ENCODE measurements at regions not wholly inside any gene's neighbourhood (a gene's known extent, or its start where the extent isn't known, plus 50 kb on each side); places are given as distances from the start of the nearest gene placed in this dataset.

DNA sequence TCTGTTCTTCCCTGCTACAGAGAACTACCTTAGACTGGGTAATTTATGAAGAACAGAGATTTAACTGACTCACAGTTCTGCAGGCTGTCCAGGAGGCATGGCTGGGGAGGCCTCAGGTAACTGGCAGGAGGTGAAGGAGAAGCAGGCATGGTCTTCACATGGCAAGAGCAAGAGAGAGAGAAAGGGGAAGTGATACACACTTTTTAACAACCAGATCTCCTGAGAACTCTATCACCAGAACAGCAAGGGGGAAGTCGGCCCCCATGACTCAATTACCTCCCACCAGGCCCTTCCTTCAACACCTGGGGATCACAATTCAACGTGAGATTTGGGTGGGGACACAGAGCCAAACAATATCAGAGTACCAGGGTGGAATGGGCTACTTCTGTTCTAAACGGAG is 766.8 kb downstream of the TLE1 start (continued):
- TF ChIP-seq, protein P1, sequence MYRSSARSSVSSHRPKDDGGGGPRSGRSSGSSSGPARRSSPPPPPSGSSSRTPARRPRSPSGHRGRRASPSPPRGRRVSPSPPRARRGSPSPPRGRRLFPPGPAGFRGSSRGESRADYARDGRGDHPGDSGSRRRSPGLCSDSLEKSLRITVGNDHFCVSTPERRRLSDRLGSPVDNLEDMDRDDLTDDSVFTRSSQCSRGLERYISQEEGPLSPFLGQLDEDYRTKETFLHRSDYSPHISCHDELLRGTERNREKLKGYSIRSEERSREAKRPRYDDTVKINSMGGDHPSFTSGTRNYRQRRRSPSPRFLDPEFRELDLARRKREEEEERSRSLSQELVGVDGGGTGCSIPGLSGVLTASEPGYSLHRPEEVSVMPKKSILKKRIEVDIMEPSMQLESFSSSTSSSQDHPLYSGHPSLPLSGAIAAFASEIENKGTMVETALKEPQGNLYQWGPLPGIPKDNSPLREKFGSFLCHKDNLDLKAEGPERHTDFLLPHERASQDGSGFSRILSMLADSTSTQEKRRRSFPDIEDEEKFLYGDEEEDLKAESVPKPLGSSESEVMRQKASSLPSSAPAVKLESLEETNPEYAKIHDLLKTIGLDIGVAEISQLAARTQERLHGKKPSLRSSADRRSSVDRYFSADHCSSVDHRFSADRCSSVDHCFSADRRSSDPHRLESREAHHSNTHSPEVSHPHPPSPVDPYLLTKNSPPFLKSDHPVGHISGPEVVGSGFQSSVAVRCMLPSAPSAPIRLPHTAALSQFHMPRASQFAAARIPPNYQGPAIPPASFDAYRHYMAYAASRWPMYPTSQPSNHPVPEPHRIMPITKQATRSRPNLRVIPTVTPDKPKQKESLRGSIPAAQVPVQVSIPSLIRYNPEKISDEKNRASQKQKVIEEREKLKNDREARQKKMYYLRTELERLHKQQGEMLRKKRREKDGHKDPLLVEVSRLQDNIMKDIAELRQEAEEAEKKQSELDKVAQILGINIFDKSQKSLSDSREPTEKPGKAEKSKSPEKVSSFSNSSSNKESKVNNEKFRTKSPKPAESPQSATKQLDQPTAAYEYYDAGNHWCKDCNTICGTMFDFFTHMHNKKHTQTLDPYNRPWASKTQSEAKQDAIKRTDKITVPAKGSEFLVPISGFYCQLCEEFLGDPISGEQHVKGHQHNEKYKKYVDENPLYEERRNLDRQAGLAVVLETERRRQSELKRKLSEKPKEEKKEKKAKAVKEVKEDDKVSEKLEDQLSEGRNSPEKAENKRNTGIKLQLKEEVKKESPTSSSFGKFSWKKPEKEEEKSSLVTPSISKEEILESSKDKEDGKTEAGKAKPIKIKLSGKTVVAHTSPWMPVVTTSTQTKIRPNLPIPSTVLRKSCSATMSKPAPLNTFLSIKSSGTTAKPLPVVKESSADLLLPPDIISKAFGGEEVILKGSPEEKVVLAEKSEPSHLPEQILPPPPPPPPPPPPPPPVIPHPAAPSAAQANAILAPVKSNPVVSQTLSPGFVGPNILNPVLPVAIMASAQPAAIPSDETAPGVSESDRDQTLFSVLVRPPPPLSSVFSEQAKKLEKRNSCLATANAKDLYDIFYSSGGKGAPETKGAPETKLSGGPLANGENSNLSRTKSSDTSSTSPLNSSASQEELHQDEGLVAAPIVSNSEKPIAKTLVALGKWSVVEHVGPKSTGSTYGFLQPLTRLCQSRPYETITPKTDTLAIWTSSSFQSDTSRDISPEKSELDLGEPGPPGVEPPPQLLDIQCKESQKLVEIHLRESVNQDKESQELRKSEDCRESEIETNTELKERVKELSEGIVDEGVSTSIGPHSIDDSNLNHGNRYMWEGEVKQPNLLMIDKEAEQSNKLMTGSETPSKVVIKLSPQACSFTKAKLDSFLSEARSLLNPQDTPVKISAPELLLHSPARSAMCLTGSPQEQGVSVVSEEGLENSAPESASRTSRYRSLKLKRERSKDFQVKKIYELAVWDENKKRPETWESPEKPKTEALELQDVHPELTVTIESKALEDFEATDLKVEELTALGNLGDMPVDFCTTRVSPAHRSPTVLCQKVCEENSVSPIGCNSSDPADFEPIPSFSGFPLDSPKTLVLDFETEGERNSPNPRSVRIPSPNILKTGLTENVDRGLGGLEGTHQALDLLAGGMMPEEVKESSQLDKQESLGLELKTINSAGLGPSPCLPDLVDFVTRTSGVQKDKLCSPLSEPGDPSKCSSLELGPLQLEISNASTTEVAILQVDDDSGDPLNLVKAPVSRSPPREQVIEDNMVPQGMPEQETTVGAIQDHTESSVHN (IDR thresholded peaks at IDR 0.05; ENCODE audit: borderline replicate concordance in 1 of 2, low read depth in 1 of 2), result no peak
- TF ChIP-seq ZNF24 (IDR thresholded peaks at IDR 0.05), result no peak
- no peak for TF ChIP-seq RFX5 (IDR thresholded peaks at IDR 0.05; ENCODE audit: low read depth, low read length)
- no peak for TF ChIP-seq ZNF146 (CRISPR knock-in tag; IDR thresholded peaks at IDR 0.05; ENCODE audit: unreplicated experiment)
- TF ChIP-seq TCF7L2 (IDR thresholded peaks at IDR 0.05; ENCODE audit: low read depth, low read length), result no peak
- no peak for TF ChIP-seq UBTF (IDR thresholded peaks at IDR 0.05; ENCODE audit: borderline replicate concordance in 1 of 2, low read depth in 2 of 2, low read length in 2 of 2)
- TF ChIP-seq, protein P2, sequence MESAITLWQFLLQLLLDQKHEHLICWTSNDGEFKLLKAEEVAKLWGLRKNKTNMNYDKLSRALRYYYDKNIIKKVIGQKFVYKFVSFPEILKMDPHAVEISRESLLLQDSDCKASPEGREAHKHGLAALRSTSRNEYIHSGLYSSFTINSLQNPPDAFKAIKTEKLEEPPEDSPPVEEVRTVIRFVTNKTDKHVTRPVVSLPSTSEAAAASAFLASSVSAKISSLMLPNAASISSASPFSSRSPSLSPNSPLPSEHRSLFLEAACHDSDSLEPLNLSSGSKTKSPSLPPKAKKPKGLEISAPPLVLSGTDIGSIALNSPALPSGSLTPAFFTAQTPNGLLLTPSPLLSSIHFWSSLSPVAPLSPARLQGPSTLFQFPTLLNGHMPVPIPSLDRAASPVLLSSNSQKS (CRISPR knock-in tag; IDR thresholded peaks at IDR 0.05), result no peak
- TF ChIP-seq KLF1 (tag; IDR thresholded peaks at IDR 0.05), result no peak
- TF ChIP-seq ZNF436 (CRISPR knock-in tag; IDR thresholded peaks at IDR 0.05), result no peak
